ENCODE measurements at regions not wholly inside any gene's neighbourhood (a gene's known extent, or its start where the extent isn't known, plus 50 kb on each side); places are given as distances from the start of the nearest gene placed in this dataset.

DNA sequence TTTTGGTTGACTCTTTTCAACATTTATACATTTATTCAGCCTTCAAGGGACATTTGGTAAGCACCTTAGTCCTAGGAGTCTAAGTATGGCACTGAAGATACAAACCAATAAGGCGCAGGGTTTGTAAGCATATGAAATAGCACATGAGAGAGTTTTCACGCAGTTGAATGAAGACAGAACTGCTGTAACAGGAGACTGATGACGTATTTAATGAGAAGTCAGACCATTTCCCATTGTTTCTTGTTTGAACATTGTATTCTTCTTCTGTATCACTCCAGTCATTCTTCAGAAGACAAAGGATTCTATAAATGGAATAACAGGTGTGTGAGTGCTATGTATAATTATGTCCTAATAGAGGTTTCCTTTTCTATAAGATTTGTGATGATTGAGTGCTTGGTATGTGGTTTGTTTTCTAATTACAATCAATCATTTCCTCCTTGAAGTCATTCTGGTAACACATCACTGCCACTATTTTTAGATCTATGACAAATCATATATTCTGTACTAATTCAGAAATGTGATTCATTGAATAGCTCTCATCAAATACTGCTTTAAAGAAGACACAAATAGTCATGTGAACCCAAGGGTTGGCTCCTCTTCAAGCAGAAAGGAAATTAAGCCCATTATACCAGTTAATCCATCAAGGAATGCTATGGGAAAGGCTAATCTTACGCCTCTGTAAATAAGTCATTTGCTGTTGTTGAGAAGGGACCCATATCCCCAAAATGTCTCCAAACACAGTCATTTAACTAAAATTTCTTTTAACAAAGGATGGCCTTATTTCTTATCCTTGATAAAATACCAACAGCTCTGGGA, 222.8 kb upstream of the NBEA start:
- Histone ChIP-seq H3K9me3 (ENCODE audit: control insufficient read depth in 4 of 4, low read length in 3 of 4) (no peaks in the 10 kb centered on the region), H3K36me3 (ENCODE audit: control insufficient read depth in 4 of 4, insufficient read depth in 3 of 4, low read depth in 1 of 4, low read length in 3 of 4) (no peaks in the 10 kb centered on the region), H3K4me1 (ENCODE audit: control insufficient read depth in 4 of 4, insufficient read depth in 4 of 4, low read length in 3 of 4) (no peaks in the 10 kb centered on the region), H3K9ac (ENCODE audit: low read depth in 1 of 2, low read length in 2 of 2) (no peak overlapping the region), H3K27ac (ENCODE audit: low read depth in 1 of 2, low read length in 2 of 2) (no peak overlapping the region), H3K27me3 (ENCODE audit: control insufficient read depth in 4 of 4, insufficient read depth in 4 of 4, low read length in 3 of 4) (no peaks in the 10 kb centered on the region), H3K4me3 (ENCODE audit: low read depth in 1 of 3, low read length in 3 of 3) (no peak overlapping the region)
- TF ChIP-seq FOXA1 (IDR thresholded peaks at IDR 0.05) (no peak), GABPA (IDR thresholded peaks at IDR 0.05 in 1 of 2, conservative IDR thresholded peaks at IDR 0.05 in 1 of 2) (no peak), RAD21 (IDR thresholded peaks at IDR 0.05) (no peak), SP1 (IDR thresholded peaks at IDR 0.05) (no peak), RXRA (IDR thresholded peaks at IDR 0.05) (no peak), FOXA2 (IDR thresholded peaks at IDR 0.05) (no peak), YY1 (IDR thresholded peaks at IDR 0.05) (no peak), NR2F2 (IDR thresholded peaks at IDR 0.05) (no peak), TAF1 (conservative IDR thresholded peaks at IDR 0.05) (no peak), JUND (IDR thresholded peaks at IDR 0.05) (no peak)
- TF ChIP-seq, protein P1, sequence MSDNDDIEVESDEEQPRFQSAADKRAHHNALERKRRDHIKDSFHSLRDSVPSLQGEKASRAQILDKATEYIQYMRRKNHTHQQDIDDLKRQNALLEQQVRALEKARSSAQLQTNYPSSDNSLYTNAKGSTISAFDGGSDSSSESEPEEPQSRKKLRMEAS (IDR thresholded peaks at IDR 0.05), result no peak
- TF ChIP-seq, protein P2, sequence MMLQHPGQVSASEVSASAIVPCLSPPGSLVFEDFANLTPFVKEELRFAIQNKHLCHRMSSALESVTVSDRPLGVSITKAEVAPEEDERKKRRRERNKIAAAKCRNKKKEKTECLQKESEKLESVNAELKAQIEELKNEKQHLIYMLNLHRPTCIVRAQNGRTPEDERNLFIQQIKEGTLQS (IDR thresholded peaks at IDR 0.05), result no peak
- TF ChIP-seq, protein P3, sequence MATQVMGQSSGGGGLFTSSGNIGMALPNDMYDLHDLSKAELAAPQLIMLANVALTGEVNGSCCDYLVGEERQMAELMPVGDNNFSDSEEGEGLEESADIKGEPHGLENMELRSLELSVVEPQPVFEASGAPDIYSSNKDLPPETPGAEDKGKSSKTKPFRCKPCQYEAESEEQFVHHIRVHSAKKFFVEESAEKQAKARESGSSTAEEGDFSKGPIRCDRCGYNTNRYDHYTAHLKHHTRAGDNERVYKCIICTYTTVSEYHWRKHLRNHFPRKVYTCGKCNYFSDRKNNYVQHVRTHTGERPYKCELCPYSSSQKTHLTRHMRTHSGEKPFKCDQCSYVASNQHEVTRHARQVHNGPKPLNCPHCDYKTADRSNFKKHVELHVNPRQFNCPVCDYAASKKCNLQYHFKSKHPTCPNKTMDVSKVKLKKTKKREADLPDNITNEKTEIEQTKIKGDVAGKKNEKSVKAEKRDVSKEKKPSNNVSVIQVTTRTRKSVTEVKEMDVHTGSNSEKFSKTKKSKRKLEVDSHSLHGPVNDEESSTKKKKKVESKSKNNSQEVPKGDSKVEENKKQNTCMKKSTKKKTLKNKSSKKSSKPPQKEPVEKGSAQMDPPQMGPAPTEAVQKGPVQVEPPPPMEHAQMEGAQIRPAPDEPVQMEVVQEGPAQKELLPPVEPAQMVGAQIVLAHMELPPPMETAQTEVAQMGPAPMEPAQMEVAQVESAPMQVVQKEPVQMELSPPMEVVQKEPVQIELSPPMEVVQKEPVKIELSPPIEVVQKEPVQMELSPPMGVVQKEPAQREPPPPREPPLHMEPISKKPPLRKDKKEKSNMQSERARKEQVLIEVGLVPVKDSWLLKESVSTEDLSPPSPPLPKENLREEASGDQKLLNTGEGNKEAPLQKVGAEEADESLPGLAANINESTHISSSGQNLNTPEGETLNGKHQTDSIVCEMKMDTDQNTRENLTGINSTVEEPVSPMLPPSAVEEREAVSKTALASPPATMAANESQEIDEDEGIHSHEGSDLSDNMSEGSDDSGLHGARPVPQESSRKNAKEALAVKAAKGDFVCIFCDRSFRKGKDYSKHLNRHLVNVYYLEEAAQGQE (IDR thresholded peaks at IDR 0.05), result no peak
- DNase-seq (ENCODE audit: low spot score), result no peak
- WGBS, result 68% methylated on average over 4 of the region's 4 CpGs

DNA sequence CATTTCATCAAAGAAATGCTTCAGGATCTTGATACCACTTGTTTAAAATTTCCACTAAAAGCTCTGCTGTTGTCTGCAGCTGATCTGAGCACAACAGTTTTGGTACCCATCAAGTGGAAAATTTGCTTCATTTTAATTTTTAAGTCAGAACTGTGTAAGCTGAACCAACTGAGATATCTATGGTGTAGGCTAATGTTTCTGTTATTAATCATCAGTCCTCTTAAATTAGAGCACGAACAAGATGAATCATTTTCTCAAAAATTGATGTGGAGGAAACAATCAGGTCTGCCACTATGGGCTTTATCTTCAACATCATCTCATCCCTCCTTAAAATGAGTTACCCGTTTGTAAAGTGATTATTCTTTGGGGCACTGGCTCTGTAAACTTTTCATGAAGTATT, 221.5 kb upstream of the NBEA start:
- Histone ChIP-seq H3K4me3 (ENCODE audit: low read depth in 1 of 3, low read length in 3 of 3) (no peak overlapping the region), H3K9ac (ENCODE audit: low read depth in 1 of 2, low read length in 2 of 2) (no peak overlapping the region), H3K9me3 (ENCODE audit: control insufficient read depth in 4 of 4, low read length in 3 of 4) (no peaks in the 10 kb centered on the region), H3K36me3 (ENCODE audit: control insufficient read depth in 4 of 4, insufficient read depth in 3 of 4, low read depth in 1 of 4, low read length in 3 of 4) (no peaks in the 10 kb centered on the region), H3K27me3 (ENCODE audit: control insufficient read depth in 4 of 4, insufficient read depth in 4 of 4, low read length in 3 of 4) (no peaks in the 10 kb centered on the region), H3K4me1 (ENCODE audit: control insufficient read depth in 4 of 4, insufficient read depth in 4 of 4, low read length in 3 of 4) (no peaks in the 10 kb centered on the region), H3K27ac (ENCODE audit: low read depth in 1 of 2, low read length in 2 of 2) (no peak overlapping the region)
- 32% methylated on average over 2 of the region's 2 CpGs for WGBS
- DNase-seq (ENCODE audit: low spot score), result no peak
- TF ChIP-seq NR2F2 (IDR thresholded peaks at IDR 0.05), result no peak
- TF ChIP-seq FOXA2 (IDR thresholded peaks at IDR 0.05), result no peak
- TF ChIP-seq, protein P1 (IDR thresholded peaks at IDR 0.05), result no peak
- no peak for TF ChIP-seq TAF1 (conservative IDR thresholded peaks at IDR 0.05)
- no peak for TF ChIP-seq HNF4G (IDR thresholded peaks at IDR 0.05)
- no peak for TF ChIP-seq HNF4A (conservative IDR thresholded peaks at IDR 0.05)
- no peak for TF ChIP-seq RAD21 (IDR thresholded peaks at IDR 0.05)
- TF ChIP-seq, protein P4, sequence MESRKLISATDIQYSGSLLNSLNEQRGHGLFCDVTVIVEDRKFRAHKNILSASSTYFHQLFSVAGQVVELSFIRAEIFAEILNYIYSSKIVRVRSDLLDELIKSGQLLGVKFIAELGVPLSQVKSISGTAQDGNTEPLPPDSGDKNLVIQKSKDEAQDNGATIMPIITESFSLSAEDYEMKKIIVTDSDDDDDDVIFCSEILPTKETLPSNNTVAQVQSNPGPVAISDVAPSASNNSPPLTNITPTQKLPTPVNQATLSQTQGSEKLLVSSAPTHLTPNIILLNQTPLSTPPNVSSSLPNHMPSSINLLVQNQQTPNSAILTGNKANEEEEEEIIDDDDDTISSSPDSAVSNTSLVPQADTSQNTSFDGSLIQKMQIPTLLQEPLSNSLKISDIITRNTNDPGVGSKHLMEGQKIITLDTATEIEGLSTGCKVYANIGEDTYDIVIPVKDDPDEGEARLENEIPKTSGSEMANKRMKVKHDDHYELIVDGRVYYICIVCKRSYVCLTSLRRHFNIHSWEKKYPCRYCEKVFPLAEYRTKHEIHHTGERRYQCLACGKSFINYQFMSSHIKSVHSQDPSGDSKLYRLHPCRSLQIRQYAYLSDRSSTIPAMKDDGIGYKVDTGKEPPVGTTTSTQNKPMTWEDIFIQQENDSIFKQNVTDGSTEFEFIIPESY (IDR thresholded peaks at IDR 0.05), result no peak
- TF ChIP-seq SP1 (IDR thresholded peaks at IDR 0.05), result no peak
- TF ChIP-seq, protein P2 (IDR thresholded peaks at IDR 0.05), result no peak
- no peak for TF ChIP-seq RXRA (IDR thresholded peaks at IDR 0.05)
- TF ChIP-seq, protein P5, sequence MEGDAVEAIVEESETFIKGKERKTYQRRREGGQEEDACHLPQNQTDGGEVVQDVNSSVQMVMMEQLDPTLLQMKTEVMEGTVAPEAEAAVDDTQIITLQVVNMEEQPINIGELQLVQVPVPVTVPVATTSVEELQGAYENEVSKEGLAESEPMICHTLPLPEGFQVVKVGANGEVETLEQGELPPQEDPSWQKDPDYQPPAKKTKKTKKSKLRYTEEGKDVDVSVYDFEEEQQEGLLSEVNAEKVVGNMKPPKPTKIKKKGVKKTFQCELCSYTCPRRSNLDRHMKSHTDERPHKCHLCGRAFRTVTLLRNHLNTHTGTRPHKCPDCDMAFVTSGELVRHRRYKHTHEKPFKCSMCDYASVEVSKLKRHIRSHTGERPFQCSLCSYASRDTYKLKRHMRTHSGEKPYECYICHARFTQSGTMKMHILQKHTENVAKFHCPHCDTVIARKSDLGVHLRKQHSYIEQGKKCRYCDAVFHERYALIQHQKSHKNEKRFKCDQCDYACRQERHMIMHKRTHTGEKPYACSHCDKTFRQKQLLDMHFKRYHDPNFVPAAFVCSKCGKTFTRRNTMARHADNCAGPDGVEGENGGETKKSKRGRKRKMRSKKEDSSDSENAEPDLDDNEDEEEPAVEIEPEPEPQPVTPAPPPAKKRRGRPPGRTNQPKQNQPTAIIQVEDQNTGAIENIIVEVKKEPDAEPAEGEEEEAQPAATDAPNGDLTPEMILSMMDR (IDR thresholded peaks at IDR 0.05; ENCODE audit: low read depth, low read length, missing input control), result no peak
- no peak for TF ChIP-seq EGR1 (IDR thresholded peaks at IDR 0.05; ENCODE audit: low read depth in 2 of 2)
- TF ChIP-seq, protein P3 (IDR thresholded peaks at IDR 0.05), result no peak
- no peak for TF ChIP-seq FOXA1 (IDR thresholded peaks at IDR 0.05)
- no peak for TF ChIP-seq JUND (IDR thresholded peaks at IDR 0.05)
- TF ChIP-seq GABPA (IDR thresholded peaks at IDR 0.05 in 1 of 2, conservative IDR thresholded peaks at IDR 0.05 in 1 of 2), result no peak
- TF ChIP-seq YY1 (IDR thresholded peaks at IDR 0.05), result no peak

Data from liver (tissue), 8 donors.